Fibroblast of pulmonary artery (primary cell): ENCODE measurements at regions not wholly inside any gene's neighbourhood (a gene's known extent, or its start where the extent isn't known, plus 50 kb on each side); places are given as distances from the start of the nearest gene placed in this dataset.
"Not testable (repeated sequence)": the region's sequence is repeated elsewhere in the genome, so short reads cannot be mapped to it uniquely, and the experiment has no call there.

Experiments
- DNase-seq: peaks from one replicate; pipeline ENCODE4 v3.0.0-alpha.2; 2010; ENCODE audit warnings: low read depth
- H3K4me3 ChIP-seq: replicated peaks from 2 replicates; pipeline ENCODE4 v1.5.1; 2011; ENCODE audit warnings: low read depth, mild to moderate bottlenecking, control low read depth, low read length, moderate library complexity
- TF ChIP-seq, protein P1 (sequence below): IDR thresholded peaks from 2 replicates; pipeline ENCODE4 v1.5.1; 2011; ENCODE audit warnings: mild to moderate bottlenecking, control low read depth, low read length, inconsistent platforms; ENCODE audit errors: missing control alignments

GRCh38 chr16:85225721-85226120 lies 113.4 kb upstream of the CIBAR2 start:
- H3K4me3 ChIP-seq: no peak overlapping the region
- no peak for DNase-seq
- TF ChIP-seq, protein P1, sequence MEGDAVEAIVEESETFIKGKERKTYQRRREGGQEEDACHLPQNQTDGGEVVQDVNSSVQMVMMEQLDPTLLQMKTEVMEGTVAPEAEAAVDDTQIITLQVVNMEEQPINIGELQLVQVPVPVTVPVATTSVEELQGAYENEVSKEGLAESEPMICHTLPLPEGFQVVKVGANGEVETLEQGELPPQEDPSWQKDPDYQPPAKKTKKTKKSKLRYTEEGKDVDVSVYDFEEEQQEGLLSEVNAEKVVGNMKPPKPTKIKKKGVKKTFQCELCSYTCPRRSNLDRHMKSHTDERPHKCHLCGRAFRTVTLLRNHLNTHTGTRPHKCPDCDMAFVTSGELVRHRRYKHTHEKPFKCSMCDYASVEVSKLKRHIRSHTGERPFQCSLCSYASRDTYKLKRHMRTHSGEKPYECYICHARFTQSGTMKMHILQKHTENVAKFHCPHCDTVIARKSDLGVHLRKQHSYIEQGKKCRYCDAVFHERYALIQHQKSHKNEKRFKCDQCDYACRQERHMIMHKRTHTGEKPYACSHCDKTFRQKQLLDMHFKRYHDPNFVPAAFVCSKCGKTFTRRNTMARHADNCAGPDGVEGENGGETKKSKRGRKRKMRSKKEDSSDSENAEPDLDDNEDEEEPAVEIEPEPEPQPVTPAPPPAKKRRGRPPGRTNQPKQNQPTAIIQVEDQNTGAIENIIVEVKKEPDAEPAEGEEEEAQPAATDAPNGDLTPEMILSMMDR: no peak

DNA sequence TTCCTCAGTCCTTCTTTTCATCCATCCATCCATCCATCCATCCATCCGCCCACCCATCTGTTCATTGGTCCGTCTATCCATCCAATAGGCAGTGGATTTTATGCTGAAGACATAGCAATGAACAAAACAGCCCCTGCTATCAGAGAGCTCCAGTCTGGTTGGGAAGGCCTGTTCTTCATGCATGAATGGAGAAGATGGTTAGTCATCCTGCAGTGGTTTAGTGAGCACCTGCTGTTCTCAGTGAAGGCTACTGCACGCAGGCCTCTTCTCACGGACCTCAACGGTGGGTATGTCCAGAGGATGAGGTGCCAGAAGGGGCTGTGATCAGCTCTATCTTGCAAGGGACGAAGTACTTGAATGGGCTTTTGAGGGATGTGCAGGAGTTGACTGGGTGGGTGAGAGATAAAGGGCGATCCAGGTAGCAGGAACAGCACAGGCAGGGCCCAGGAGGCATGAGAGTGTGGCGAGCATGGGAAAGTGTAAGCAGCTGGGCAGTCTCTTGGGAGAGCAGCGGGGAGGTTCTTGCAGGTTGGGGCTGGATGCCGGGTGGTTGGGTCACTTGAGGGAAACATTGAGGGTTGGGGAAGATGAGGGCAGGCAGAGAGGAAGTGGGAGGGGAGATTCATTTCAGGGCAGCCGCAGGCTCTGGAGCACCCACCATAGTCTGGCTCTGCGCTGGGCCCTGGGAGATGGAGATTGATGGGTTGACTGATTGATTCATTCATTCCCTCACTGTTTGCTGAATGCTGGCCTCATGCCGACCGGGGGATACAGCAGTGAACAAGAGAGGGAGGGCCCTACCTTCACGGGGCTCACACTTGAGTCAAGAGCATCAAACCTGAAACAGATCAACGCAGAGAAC lies 115.0 kb upstream of the CIBAR2 start:
- TF ChIP-seq, protein P1: no peak
- no peak overlapping the region for H3K4me3 ChIP-seq
- DNase-seq: no peak

DNA sequence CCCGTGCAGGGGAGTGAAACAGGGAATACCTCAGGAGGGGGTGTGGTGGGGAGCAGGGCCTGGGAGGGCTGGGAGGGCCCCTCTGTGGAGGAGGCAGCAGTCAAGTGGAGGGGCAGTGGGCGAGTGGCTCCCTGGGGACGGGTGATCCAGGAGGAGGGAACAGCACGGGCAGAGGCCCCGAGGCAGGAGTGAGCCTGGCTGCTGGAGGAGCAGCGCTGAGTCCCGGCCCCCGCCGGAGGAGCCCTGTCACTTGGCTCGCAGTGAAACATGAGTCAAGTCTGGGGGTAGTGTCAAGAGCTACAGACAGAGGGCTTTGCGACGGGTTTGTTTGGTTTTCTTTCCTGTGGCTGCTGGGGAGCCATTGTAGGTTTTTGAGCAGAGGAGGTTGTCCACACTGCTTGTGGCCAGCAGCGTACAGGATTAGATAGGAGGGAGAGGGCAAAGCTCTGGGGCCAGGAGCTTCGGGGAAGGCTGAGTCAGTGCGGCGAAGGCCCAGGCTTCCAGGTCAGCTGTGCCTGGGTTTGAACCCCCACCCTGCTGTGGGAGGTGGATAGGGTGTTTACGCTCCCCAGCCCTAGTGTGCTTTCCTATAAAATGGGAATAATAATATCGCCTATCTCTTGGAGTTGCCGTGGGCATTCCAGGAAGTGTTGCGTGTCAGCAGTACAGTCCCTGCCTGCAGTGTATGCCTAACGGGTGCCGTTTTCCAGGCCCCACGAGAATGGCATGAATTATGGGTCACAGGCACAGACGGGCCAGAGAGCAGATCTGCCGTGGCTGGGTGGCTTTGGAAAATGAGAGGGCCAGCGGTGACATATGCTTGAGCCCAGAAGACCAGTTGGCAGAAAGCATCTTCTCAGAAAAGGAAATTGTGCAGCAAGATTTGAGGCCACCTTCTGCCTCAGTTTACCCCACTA lies 115.9 kb upstream of the CIBAR2 start:
- TF ChIP-seq, protein P1: peak; percentile 29
- H3K4me3 ChIP-seq: no peak overlapping the region
- DNase-seq: peak; percentile 67

DNA sequence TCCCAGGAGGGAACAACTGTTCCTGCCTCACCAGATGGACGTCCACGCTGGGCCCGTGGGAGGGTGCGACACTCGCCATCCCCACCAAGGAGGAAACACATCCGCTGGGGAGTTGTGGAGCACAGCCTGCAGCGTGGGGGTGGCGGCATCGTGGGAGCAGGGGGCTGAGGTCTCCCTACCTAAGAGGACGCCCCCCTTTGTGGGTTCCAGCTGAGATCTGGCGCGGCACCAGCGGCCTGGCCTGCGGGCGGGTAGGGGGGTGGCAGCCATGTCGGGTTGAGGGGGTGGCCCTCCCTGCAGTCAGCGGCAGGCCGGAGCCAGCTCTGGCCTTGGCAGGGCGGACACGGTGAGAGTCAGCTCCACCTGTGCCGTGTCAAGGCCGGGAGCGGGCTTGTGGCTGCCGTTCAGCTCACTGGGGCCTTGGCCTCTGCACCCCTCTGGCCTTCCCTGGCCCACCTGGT lies 116.7 kb upstream of the CIBAR2 start:
- no peak for DNase-seq
- TF ChIP-seq, protein P1: no peak
- no peak overlapping the region for H3K4me3 ChIP-seq

DNA sequence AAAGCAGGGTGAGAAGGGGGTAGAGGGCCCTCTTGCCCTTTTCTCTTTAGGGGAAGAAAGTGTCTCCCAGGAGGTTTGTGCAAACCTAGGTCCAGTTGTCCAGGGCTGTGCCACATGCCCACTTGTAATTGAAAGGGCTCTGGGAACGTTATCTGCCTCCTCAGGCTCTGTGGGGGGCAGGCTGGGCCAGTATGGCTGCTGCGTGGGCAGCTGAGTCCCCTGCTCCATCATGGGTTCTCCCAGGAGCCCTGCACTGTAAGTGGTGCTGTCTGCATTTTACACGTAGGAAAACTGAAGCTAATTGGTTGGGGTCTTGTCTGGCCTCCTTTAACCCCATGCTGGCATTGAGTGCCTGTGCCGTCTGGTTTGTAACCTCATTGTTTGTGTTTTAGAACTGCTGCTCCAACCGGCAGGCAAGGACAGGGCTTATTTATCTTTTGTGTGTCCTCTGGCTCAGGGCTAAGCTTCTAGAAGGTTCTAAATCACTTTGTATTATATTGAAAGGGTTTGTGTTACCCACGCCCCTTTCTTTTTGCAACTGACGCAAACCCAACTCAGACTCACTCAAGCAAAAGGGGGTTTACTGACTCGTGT lies 117.7 kb upstream of the CIBAR2 start:
- no peak overlapping the region for H3K4me3 ChIP-seq
- DNase-seq: no peak
- TF ChIP-seq, protein P1: no peak

DNA sequence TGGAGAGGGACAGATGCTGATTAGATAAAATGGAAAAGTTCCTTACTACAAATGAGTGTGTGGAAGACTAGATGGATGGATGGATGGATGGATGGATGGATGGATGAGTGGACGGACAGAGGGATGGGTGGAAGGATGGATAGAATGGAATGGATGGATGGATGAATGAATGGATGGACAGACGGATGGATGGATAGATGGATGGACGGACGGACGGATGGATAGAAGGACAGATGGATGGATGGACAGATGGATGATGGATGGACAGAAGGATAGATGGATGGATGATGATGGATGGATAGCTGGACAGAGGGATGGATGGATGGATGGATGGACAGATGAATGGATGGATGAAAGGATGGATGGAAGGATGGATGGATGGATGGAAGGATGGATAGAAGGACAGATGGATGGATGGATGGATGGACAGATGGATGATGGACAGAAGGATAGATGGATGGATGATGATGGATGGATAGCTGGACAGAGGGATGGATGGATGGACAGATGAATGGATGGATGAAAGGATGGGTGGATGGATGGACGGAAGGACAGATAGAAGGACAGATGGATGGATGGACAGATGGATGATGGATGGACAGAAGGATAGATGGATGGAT lies 118.6 kb upstream of the CIBAR2 start:
- not testable (repeated sequence) for DNase-seq, H3K4me3 ChIP-seq
